Right atrium auricular region (tissue), 2 donors: ENCODE measurements at regions not wholly inside any gene's neighbourhood (a gene's known extent, or its start where the extent isn't known, plus 50 kb on each side); places are given as distances from the start of the nearest gene placed in this dataset.

Experiments
- DNase-seq: peaks from one replicate; pipeline ENCODE4 v3.0.0-alpha.2; 2019; ENCODE audit warnings: low spot score
- H3K27ac ChIP-seq, 2 donors: fragments of 200-600 bp; sonication (generic); 1 replicate in 1 of 2; 2 replicates in 1 of 2; pipeline ENCODE4 v1.5.1; 2016 to 2019
- H3K27me3 ChIP-seq, 2 donors: fragments of 200-600 bp; sonication (generic); one replicate each; pipeline versions ENCODE4 v1.5.1 to v1.6.0; 2017 to 2019
- H3K36me3 ChIP-seq: fragments of 200-600 bp; sonication (generic); one replicate; pipeline ENCODE4 v1.5.1; 2016
- H3K4me1 ChIP-seq, 2 donors: fragments of 200-600 bp; sonication (generic); one replicate each; pipeline versions ENCODE4 v1.5.1 to v1.6.0; 2017 to 2019
- H3K4me3 ChIP-seq, 2 donors: fragments of 200-600 bp; sonication (generic); 1 replicate in 1 of 2; 2 replicates in 1 of 2; pipeline ENCODE4 v1.5.1; 2017 to 2019; ENCODE audit warnings: mild to moderate bottlenecking in 1 of 2, moderate library complexity in 1 of 2
- H3K9me3 ChIP-seq, 2 donors: fragments of 200-600 bp; sonication (generic); one replicate each; pipeline ENCODE4 v1.5.1; 2019
- TF ChIP-seq, protein P1 (sequence below), 2 donors: fragments of 200-600 bp; sonication (generic); IDR thresholded peaks; one replicate each; pipeline ENCODE4 v1.5.1; 2019; ENCODE audit warnings: antibody characterized with exemption in 2 of 2

DNA sequence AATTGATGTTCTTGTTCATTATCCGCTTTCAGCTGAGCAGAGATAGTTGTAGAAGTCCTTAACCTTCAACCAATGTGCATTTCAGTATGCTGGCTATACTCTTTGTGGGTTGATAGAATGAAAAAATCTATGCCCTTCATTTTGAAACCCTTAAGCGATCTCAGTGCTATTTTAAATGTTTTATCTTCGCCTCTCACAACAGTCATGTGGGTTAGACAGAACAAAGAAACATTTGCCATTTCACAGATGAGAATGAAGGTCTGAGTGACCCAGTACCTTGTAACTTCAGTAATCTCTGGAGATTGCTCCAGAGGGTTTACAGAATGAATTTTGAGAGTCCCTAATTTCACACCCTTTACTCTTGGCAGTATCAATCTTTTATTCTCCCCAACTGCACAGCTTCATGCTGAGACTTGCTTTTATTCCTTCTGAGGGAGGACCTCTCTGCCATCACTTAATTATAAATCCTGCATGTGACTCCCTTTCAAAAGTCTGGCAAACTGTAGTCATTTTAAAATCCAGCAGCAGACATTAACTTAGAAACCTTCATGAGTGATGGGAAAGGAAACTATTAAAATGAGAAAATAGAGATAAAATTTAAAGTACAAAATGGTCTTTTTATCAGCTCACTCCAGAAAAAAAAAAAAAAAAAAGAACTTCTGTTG lies 921.5 kb downstream of the RAB28 start:
- Histone ChIP-seq H3K4me3 (peak overlapping the region; percentile 5 to 8), H3K36me3 (no peaks in the 10 kb centered on the region), H3K9me3 (no peaks in the 10 kb centered on the region), H3K27ac (peak overlapping the region; percentile 46 to 57), H3K4me1 (no peaks in the 10 kb centered on the region), H3K27me3 (no peaks in the 10 kb centered on the region)
- TF ChIP-seq, protein P1, sequence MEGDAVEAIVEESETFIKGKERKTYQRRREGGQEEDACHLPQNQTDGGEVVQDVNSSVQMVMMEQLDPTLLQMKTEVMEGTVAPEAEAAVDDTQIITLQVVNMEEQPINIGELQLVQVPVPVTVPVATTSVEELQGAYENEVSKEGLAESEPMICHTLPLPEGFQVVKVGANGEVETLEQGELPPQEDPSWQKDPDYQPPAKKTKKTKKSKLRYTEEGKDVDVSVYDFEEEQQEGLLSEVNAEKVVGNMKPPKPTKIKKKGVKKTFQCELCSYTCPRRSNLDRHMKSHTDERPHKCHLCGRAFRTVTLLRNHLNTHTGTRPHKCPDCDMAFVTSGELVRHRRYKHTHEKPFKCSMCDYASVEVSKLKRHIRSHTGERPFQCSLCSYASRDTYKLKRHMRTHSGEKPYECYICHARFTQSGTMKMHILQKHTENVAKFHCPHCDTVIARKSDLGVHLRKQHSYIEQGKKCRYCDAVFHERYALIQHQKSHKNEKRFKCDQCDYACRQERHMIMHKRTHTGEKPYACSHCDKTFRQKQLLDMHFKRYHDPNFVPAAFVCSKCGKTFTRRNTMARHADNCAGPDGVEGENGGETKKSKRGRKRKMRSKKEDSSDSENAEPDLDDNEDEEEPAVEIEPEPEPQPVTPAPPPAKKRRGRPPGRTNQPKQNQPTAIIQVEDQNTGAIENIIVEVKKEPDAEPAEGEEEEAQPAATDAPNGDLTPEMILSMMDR (IDR thresholded peaks at IDR 0.05), result no peak
- DNase-seq, result no peak

DNA sequence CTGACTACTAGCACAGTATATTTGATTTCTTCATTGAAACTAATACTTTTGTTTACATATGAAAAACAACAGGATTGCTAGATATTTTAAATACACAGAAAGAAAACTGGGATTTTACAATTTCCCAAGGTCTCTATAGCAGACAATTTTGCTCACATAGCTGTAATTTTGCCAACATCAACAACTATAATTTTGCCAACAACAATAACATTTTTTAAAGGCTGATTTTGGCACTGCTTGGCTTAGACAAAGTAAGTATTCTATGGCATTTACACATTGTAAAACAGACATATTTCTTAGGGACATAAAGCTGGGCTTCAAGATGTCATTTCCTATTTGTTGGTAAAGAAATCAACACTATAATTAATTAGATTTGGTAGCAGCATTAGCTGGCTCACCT lies 922.1 kb downstream of the RAB28 start:
- peak overlapping the region; percentile 5 to 8 for H3K4me3 ChIP-seq
- no peaks in the 10 kb centered on the region for H3K4me1 ChIP-seq
- no peaks in the 10 kb centered on the region for H3K27me3 ChIP-seq
- peak overlapping the region; percentile 46 to 57 for H3K27ac ChIP-seq
- no peaks in the 10 kb centered on the region for H3K9me3 ChIP-seq
- TF ChIP-seq, protein P1 (IDR thresholded peaks at IDR 0.05), result no peak
- no peaks in the 10 kb centered on the region for H3K36me3 ChIP-seq
- DNase-seq, result no peak

DNA sequence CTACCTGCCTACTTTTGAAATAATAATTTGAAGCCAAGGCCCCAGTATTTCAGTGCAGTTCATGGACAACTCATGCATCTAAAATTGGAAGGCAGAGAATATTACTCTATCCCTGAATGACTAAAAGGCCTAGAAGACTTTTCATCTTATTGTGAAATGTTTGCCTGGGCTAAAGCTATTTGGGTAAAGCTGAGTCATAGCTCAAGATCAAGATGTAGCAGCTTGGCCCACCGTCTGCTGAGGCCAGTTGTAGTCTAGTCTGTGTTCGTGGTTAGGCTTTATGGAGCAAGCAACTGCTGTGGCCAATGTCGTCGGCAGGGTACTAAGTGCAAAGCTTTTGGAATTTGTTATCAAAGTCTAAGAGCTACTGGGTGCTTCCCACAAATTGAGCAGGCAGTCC lies 929.1 kb downstream of the RAB28 start:
- no peak for DNase-seq

DNA sequence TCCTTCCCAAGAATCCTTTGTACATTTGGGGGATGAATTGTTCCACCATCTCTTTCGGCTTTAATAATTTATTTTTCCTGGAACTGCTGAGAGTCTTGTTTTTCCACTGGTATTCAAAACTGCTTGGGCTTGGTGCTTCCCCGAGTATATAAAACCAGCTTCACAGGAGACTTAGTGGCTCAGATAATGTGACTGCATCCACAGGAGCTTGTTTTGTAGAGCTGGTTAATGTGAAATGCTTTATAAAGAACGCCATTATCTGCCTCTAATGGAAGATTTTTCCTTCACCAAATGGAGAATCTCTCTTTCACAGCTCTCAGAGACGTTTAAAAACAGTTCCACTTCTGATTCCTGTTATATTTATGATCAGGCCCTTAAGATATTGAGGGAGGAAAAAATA lies 935.5 kb downstream of the RAB28 start:
- TF ChIP-seq, protein P1 (IDR thresholded peaks at IDR 0.05), result no peak

More for the DNA sequence above, 929.1 kb downstream of the RAB28 start:
- H3K4me1 ChIP-seq, result no peaks in the 10 kb centered on the region
- H3K9me3 ChIP-seq, result peaks cover 0 to 11% of the 10 kb centered on the region in 2 donors
- no peaks in the 10 kb centered on the region for H3K27me3 ChIP-seq
- TF ChIP-seq, protein P1 (IDR thresholded peaks at IDR 0.05), result no peak
- no peaks in the 10 kb centered on the region for H3K36me3 ChIP-seq
- H3K27ac ChIP-seq, result peak overlapping the region in 1 of 2 donors; percentile 11
- H3K4me3 ChIP-seq, result no peak overlapping the region

DNA sequence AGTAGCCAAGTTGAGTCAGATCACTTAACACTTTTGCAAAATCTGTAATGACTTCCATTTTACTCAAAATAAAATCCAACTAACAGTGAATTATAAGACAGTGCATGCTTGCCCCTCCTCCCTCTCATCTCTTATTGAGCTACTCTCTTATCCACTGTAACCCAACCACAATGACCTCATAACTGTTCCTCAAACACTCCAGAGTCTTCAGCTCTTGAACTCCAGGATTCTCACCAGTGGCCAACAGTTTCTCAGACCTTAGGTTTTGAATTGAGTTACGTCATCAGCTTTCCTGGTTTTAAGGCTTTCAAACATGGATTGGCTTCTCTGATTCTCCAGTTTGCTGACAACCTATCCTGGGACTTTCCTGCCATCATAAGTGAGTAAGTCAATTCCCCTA lies 938.3 kb downstream of the RAB28 start:
- no peaks in the 10 kb centered on the region for H3K27me3 ChIP-seq
- DNase-seq, result no peak
- TF ChIP-seq, protein P1 (IDR thresholded peaks at IDR 0.05), result no peak
- no peak overlapping the region for H3K27ac ChIP-seq
- H3K4me3 ChIP-seq, result no peak overlapping the region
- H3K4me1 ChIP-seq, result no peaks in the 10 kb centered on the region
- H3K9me3 ChIP-seq, result peaks cover 0 to 4% of the 10 kb centered on the region in 2 donors
- no peaks in the 10 kb centered on the region for H3K36me3 ChIP-seq

More for the DNA sequence above, 935.5 kb downstream of the RAB28 start:
- no peaks in the 10 kb centered on the region for H3K27me3 ChIP-seq
- H3K27ac ChIP-seq, result no peak overlapping the region
- H3K4me1 ChIP-seq, result no peaks in the 10 kb centered on the region
- H3K4me3 ChIP-seq, result no peak overlapping the region
- H3K9me3 ChIP-seq, result peaks cover 0 to 11% of the 10 kb centered on the region in 2 donors
- DNase-seq, result no peak
- no peaks in the 10 kb centered on the region for H3K36me3 ChIP-seq

DNA sequence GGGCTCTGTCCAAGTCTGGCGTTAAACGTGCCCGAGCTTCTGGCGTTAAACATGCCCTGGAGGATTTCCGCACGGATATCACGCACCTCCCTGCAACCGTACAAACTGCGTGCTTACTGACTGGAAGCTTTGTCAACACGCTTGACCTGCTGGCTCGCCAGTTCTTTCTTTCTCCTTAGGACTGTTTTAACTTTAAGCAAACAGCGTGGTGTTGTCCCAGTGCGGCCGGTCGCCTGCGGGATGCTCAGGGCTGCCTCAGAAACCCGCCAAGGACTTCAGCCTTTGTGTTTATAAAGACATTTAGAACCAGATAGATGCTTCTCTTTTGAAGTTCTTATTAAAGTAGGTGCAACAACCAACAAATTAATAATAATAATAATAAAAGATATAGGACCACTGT lies 946.0 kb downstream of the RAB28 start:
- no peaks in the 10 kb centered on the region for H3K36me3 ChIP-seq
- no peaks in the 10 kb centered on the region for H3K4me1 ChIP-seq
- no peak for DNase-seq
- no peaks in the 10 kb centered on the region for H3K27me3 ChIP-seq
- H3K4me3 ChIP-seq, result no peak overlapping the region
- no peaks in the 10 kb centered on the region for H3K9me3 ChIP-seq
- TF ChIP-seq, protein P1 (IDR thresholded peaks at IDR 0.05), result no peak
- H3K27ac ChIP-seq, result no peak overlapping the region
